Activated naive CD8-positive, alpha-beta T cell treated with anti-CD3 and anti-CD28 coated beads, Interleukin-2, amount 50 U/mL, for 24 hours (primary cell): ENCODE measurements at regions not wholly inside any gene's neighbourhood (a gene's known extent, or its start where the extent isn't known, plus 50 kb on each side); places are given as distances from the start of the nearest gene placed in this dataset.
A peak's percentile ranks its signal among the peaks of the same experiment; 100 is the strongest.

Experiments used
- ATAC-seq: fragments of 150-1000 bp; cut with Tn5 transposase; one replicate; pipeline ENCODE4 v1.10.0; 2021
- DNase-seq: peaks from one replicate; pipeline ENCODE4 v3.0.0; 2021
- H3K27ac Mint-ChIP-seq: one replicate; pipeline ENCODE4 v1.8.0; 2021; ENCODE audit warnings: mild to moderate bottlenecking, mixed read lengths
- H3K27me3 Mint-ChIP-seq: one replicate; pipeline ENCODE4 v1.8.0; 2021; ENCODE audit warnings: mixed read lengths
- H3K36me3 Mint-ChIP-seq: one replicate; pipeline ENCODE4 v1.8.0; 2021; ENCODE audit warnings: low read depth, mixed read lengths
- H3K4me1 Mint-ChIP-seq: one replicate; pipeline ENCODE4 v1.8.0; 2021; ENCODE audit warnings: mixed read lengths
- H3K4me3 Mint-ChIP-seq: one replicate; pipeline ENCODE4 v1.8.0; 2021; ENCODE audit warnings: mild to moderate bottlenecking, moderate library complexity, mixed read lengths
- H3K9me3 Mint-ChIP-seq: one replicate; pipeline ENCODE4 v1.8.0; 2021; ENCODE audit warnings: mixed read lengths

GRCh38 chr1:222865718-222866117, 50.9 kb downstream of the DISP1 start:
- Mint-ChIP-seq H3K4me1 (peaks cover 14% of the 10 kb centered on the region), H3K36me3 (peaks cover 5% of the 10 kb centered on the region), H3K4me3 (no peak overlapping the region), H3K9me3 (peaks cover 4% of the 10 kb centered on the region), H3K27ac (no peak overlapping the region), H3K27me3 (no peaks in the 10 kb centered on the region)
- ATAC-seq (no peak), DNase-seq (no peak)

- Mint-ChIP-seq H3K9me3 (peaks cover 4% of the 10 kb centered on the region), H3K4me3 (no peak overlapping the region), H3K36me3 (peaks cover 7% of the 10 kb centered on the region), H3K4me1 (peaks cover 8% of the 10 kb centered on the region), H3K27me3 (no peaks in the 10 kb centered on the region), H3K27ac (no peak overlapping the region)
- DNase-seq: no peak
- ATAC-seq: no peak
Observed at GRCh38 chr1:222867316-222867715, 52.5 kb downstream of the DISP1 start.

GRCh38 chr1:222876182-222876581, 61.3 kb downstream of the DISP1 start:
- Mint-ChIP-seq H3K36me3 (peaks cover 40% of the 10 kb centered on the region), H3K27ac (no peak overlapping the region), H3K9me3 (peaks cover 18% of the 10 kb centered on the region), H3K27me3 (no peaks in the 10 kb centered on the region), H3K4me3 (no peak overlapping the region), H3K4me1 (peaks cover 51% of the 10 kb centered on the region)
- DNase-seq (no peak), ATAC-seq (no peak)

GRCh38 chr1:222877854-222878253, 63.0 kb downstream of the DISP1 start:
- peaks cover 18% of the 10 kb centered on the region for H3K9me3 Mint-ChIP-seq
- no peak overlapping the region for H3K27ac Mint-ChIP-seq
- DNase-seq (no peak), ATAC-seq (no peak)
- H3K4me3 Mint-ChIP-seq: no peak overlapping the region
- peaks cover 38% of the 10 kb centered on the region for H3K36me3 Mint-ChIP-seq
- peaks cover 55% of the 10 kb centered on the region for H3K4me1 Mint-ChIP-seq
- no peaks in the 10 kb centered on the region for H3K27me3 Mint-ChIP-seq

- peak overlapping the region; percentile 15 for H3K4me3 Mint-ChIP-seq
- ATAC-seq (peak; percentile 94), DNase-seq (peak; percentile 30)
- peak overlapping the region; percentile 91 for H3K27ac Mint-ChIP-seq
- H3K9me3 Mint-ChIP-seq: peaks cover 9% of the 10 kb centered on the region
- H3K27me3 Mint-ChIP-seq: no peaks in the 10 kb centered on the region
- peaks cover 43% of the 10 kb centered on the region for H3K4me1 Mint-ChIP-seq
- H3K36me3 Mint-ChIP-seq: peaks cover 22% of the 10 kb centered on the region
Observed at GRCh38 chr1:222880587-222880986, 65.7 kb downstream of the DISP1 start.

- Mint-ChIP-seq H3K27ac (peak overlapping the region; percentile 43), H3K9me3 (no peaks in the 10 kb centered on the region), H3K36me3 (peaks cover 5% of the 10 kb centered on the region), H3K4me1 (peaks cover 32% of the 10 kb centered on the region), H3K4me3 (no peak overlapping the region), H3K27me3 (no peaks in the 10 kb centered on the region)
- ATAC-seq (no peak), DNase-seq (no peak)
Observed at GRCh38 chr1:222886194-222886854, 71.5 kb downstream of the DISP1 start.

- no peak for DNase-seq
- Mint-ChIP-seq H3K27ac (peak overlapping the region; percentile 43), H3K9me3 (no peaks in the 10 kb centered on the region), H3K4me3 (no peak overlapping the region), H3K36me3 (peaks cover 3% of the 10 kb centered on the region), H3K4me1 (peaks cover 29% of the 10 kb centered on the region), H3K27me3 (no peaks in the 10 kb centered on the region)
- no peak for ATAC-seq
Observed at GRCh38 chr1:222886878-222887351, 72.1 kb downstream of the DISP1 start.

- Mint-ChIP-seq H3K4me3 (no peak overlapping the region), H3K36me3 (peaks cover 3% of the 10 kb centered on the region), H3K27ac (no peak overlapping the region), H3K27me3 (no peaks in the 10 kb centered on the region), H3K9me3 (no peaks in the 10 kb centered on the region), H3K4me1 (peaks cover 29% of the 10 kb centered on the region)
- DNase-seq (no peak), ATAC-seq (no peak)
Observed at GRCh38 chr1:222889440-222889839, 74.6 kb downstream of the DISP1 start.

GRCh38 chr1:222890716-222891115, 75.9 kb downstream of the DISP1 start:
- Mint-ChIP-seq H3K27me3 (no peaks in the 10 kb centered on the region), H3K4me1 (peaks cover 32% of the 10 kb centered on the region), H3K36me3 (peaks cover 3% of the 10 kb centered on the region), H3K4me3 (no peak overlapping the region), H3K9me3 (no peaks in the 10 kb centered on the region), H3K27ac (no peak overlapping the region)
- ATAC-seq (no peak), DNase-seq (no peak)

GRCh38 chr1:222891578-222891977, 76.7 kb downstream of the DISP1 start:
- ATAC-seq: no peak
- Mint-ChIP-seq H3K27me3 (no peaks in the 10 kb centered on the region), H3K9me3 (no peaks in the 10 kb centered on the region), H3K27ac (no peak overlapping the region), H3K4me3 (no peak overlapping the region), H3K4me1 (peaks cover 35% of the 10 kb centered on the region), H3K36me3 (no peaks in the 10 kb centered on the region)
- no peak for DNase-seq

GRCh38 chr1:222892137-222892769, 77.4 kb downstream of the DISP1 start:
- Mint-ChIP-seq H3K27ac (no peak overlapping the region), H3K4me1 (peaks cover 38% of the 10 kb centered on the region), H3K27me3 (no peaks in the 10 kb centered on the region), H3K4me3 (no peak overlapping the region), H3K36me3 (no peaks in the 10 kb centered on the region), H3K9me3 (no peaks in the 10 kb centered on the region)
- no peak for DNase-seq
- no peak for ATAC-seq

GRCh38 chr1:222893255-222893654, 78.4 kb downstream of the DISP1 start:
- ATAC-seq (no peak), DNase-seq (no peak)
- H3K27me3 Mint-ChIP-seq: no peaks in the 10 kb centered on the region
- H3K4me3 Mint-ChIP-seq: no peak overlapping the region
- H3K36me3 Mint-ChIP-seq: no peaks in the 10 kb centered on the region
- H3K4me1 Mint-ChIP-seq: peaks cover 37% of the 10 kb centered on the region
- peak overlapping the region; percentile 25 for H3K27ac Mint-ChIP-seq
- H3K9me3 Mint-ChIP-seq: no peaks in the 10 kb centered on the region

GRCh38 chr1:222894331-222894730, 79.5 kb downstream of the DISP1 start:
- Mint-ChIP-seq H3K4me3 (no peak overlapping the region), H3K27me3 (no peaks in the 10 kb centered on the region), H3K9me3 (no peaks in the 10 kb centered on the region), H3K27ac (no peak overlapping the region), H3K36me3 (no peaks in the 10 kb centered on the region), H3K4me1 (peaks cover 36% of the 10 kb centered on the region)
- no peak for DNase-seq
- ATAC-seq: no peak

GRCh38 chr1:222896630-222897526, 82.0 kb downstream of the DISP1 start:
- ATAC-seq (peak; percentile 79), DNase-seq (no peak)
- H3K27ac Mint-ChIP-seq: peak overlapping the region; percentile 96
- H3K36me3 Mint-ChIP-seq: peaks cover 9% of the 10 kb centered on the region
- peaks cover 8% of the 10 kb centered on the region for H3K9me3 Mint-ChIP-seq
- H3K4me3 Mint-ChIP-seq: peak overlapping the region; percentile 69
- H3K27me3 Mint-ChIP-seq: no peaks in the 10 kb centered on the region
- H3K4me1 Mint-ChIP-seq: peaks cover 39% of the 10 kb centered on the region
